ENCODE measurements at regions not wholly inside any gene's neighbourhood (a gene's known extent, or its start where the extent isn't known, plus 50 kb on each side); places are given as distances from the start of the nearest gene placed in this dataset.

- TF ChIP-seq CTCF (IDR thresholded peaks at IDR 0.05; ENCODE audit: control insufficient read depth, insufficient read depth, low read depth, low read length, missing control alignments), result no peak
- no peak overlapping the region for H3K4me3 ChIP-seq (ENCODE audit: control insufficient read depth, low read depth, low read length)
- no peak for DNase-seq (ENCODE audit: low read depth)
Measured at GRCh38 chr6:164377348-164377918, 932.0 kb downstream of the C6orf118 start.

- no peak for TF ChIP-seq CTCF (IDR thresholded peaks at IDR 0.05; ENCODE audit: control insufficient read depth, insufficient read depth, low read depth, low read length, missing control alignments)
- DNase-seq (ENCODE audit: low read depth), result no peak
- no peak overlapping the region for H3K4me3 ChIP-seq (ENCODE audit: control insufficient read depth, low read depth, low read length)
Measured at GRCh38 chr6:164370773-164371172, 938.6 kb downstream of the C6orf118 start.

GRCh38 chr6:164359441-164359840 lies 944.9 kb downstream of the QKI start:
- no peak for TF ChIP-seq CTCF (IDR thresholded peaks at IDR 0.05; ENCODE audit: control insufficient read depth, insufficient read depth, low read depth, low read length, missing control alignments)
- no peak overlapping the region for H3K4me3 ChIP-seq (ENCODE audit: control insufficient read depth, low read depth, low read length)
- DNase-seq (ENCODE audit: low read depth), result no peak

GRCh38 chr6:164359036-164359435 lies 944.5 kb downstream of the QKI start:
- DNase-seq (ENCODE audit: low read depth), result no peak
- TF ChIP-seq CTCF (IDR thresholded peaks at IDR 0.05; ENCODE audit: control insufficient read depth, insufficient read depth, low read depth, low read length, missing control alignments), result no peak
- H3K4me3 ChIP-seq (ENCODE audit: control insufficient read depth, low read depth, low read length), result no peak overlapping the region

- no peak overlapping the region for H3K4me3 ChIP-seq (ENCODE audit: control insufficient read depth, low read depth, low read length)
- TF ChIP-seq CTCF (IDR thresholded peaks at IDR 0.05; ENCODE audit: control insufficient read depth, insufficient read depth, low read depth, low read length, missing control alignments), result no peak
- no peak for DNase-seq (ENCODE audit: low read depth)
Measured at GRCh38 chr6:164356814-164357213, 942.3 kb downstream of the QKI start.

- H3K4me3 ChIP-seq (ENCODE audit: control insufficient read depth, low read depth, low read length), result no peak overlapping the region
- no peak for TF ChIP-seq CTCF (IDR thresholded peaks at IDR 0.05; ENCODE audit: control insufficient read depth, insufficient read depth, low read depth, low read length, missing control alignments)
- no peak for DNase-seq (ENCODE audit: low read depth)
Measured at GRCh38 chr6:164347455-164347854, 932.9 kb downstream of the QKI start.

- TF ChIP-seq CTCF (IDR thresholded peaks at IDR 0.05; ENCODE audit: control insufficient read depth, insufficient read depth, low read depth, low read length, missing control alignments), result no peak
- DNase-seq (ENCODE audit: low read depth), result no peak
- no peak overlapping the region for H3K4me3 ChIP-seq (ENCODE audit: control insufficient read depth, low read depth, low read length)
Measured at GRCh38 chr6:164346631-164347030, 932.1 kb downstream of the QKI start.

Data from AG09309 (cell line).